WTC11 (cell line): ENCODE measurements at regions not wholly inside any gene's neighbourhood (a gene's known extent, or its start where the extent isn't known, plus 50 kb on each side); places are given as distances from the start of the nearest gene placed in this dataset.

Experiments used
- ARID4B ChIP-seq: sonication (generic); formaldehyde crosslinking; IDR thresholded peaks from 2 replicates; pipeline ENCODE4 v1.8.0; 2023; ENCODE audit warnings: missing genetic modification reagents, mild to moderate bottlenecking, borderline replicate concordance
- CREB1 ChIP-seq: sonication (generic); formaldehyde crosslinking; IDR thresholded peaks from 2 replicates; pipeline ENCODE4 v1.8.0; 2023; ENCODE audit warnings: mild to moderate bottlenecking, missing genetic modification reagents
- CTCF ChIP-seq: fragments of 200-600 bp; IDR thresholded peaks from 2 replicates; pipeline ENCODE4 v1.8.0; 2022; ENCODE audit warnings: antibody characterized with exemption
- IRF2 ChIP-seq: sonication (generic); formaldehyde crosslinking; IDR thresholded peaks from 2 replicates; pipeline ENCODE4 v1.8.0; 2022; ENCODE audit warnings: low read depth, missing genetic modification reagents, borderline replicate concordance
- NR1H2 ChIP-seq: sonication (generic); formaldehyde crosslinking; IDR thresholded peaks from 2 replicates; pipeline ENCODE4 v1.9.0; 2021; ENCODE audit warnings: mild to moderate bottlenecking, moderate library complexity, missing genetic modification reagents
- ZBTB43 ChIP-seq: sonication (generic); formaldehyde crosslinking; IDR thresholded peaks from 2 replicates; pipeline ENCODE4 v1.8.1; 2023; ENCODE audit warnings: mild to moderate bottlenecking, missing genetic modification reagents
- ZNF138 ChIP-seq: sonication (generic); formaldehyde crosslinking; conservative IDR thresholded peaks from 2 replicates; pipeline ENCODE4 v1.8.1; 2022; ENCODE audit warnings: mild to moderate bottlenecking, moderate library complexity, missing genetic modification reagents

- TF ChIP-seq CTCF = no peak
- no peak for TF ChIP-seq ZBTB43 (CRISPR knock-in tag)
- no peak for TF ChIP-seq ZNF138 (CRISPR knock-in tag)
- no peak for TF ChIP-seq ARID4B (CRISPR knock-in tag)
- TF ChIP-seq CREB1 (CRISPR knock-in tag) = no peak
- no peak for TF ChIP-seq NR1H2 (CRISPR knock-in tag)
- TF ChIP-seq IRF2 = no peak
These were observed 659.1 kb downstream of the SI start for GRCh38 chr3:164419220-164419619.
